ENCODE measurements at regions not wholly inside any gene's neighbourhood (a gene's known extent, or its start where the extent isn't known, plus 50 kb on each side); places are given as distances from the start of the nearest gene placed in this dataset.
"Not testable (repeated sequence)": the region's sequence is repeated elsewhere in the genome, so short reads cannot be mapped to it uniquely, and the experiment has no call there.

GRCh38 chr10:7046615-7047014 is 364.2 kb downstream of the SFMBT2 start:
- intact Hi-C loops (cut with micrococcal nuclease) = no loop called here
- Mint-ChIP-seq H3K4me3 (no peak overlapping the region), H3K27me3 (no peaks in the 10 kb centered on the region), H3K27ac (no peak overlapping the region), H3K4me1 (ENCODE audit: low read depth) (peaks cover 50% of the 10 kb centered on the region), H3K36me3 (ENCODE audit: low read depth) (no peaks in the 10 kb centered on the region), H3K9me3 (peaks cover 26% of the 10 kb centered on the region)

- no peaks in the 10 kb centered on the region for H3K36me3 Mint-ChIP-seq (ENCODE audit: low read depth)
- no peak overlapping the region for H3K27ac Mint-ChIP-seq
- H3K27me3 Mint-ChIP-seq = no peaks in the 10 kb centered on the region
- H3K4me3 Mint-ChIP-seq = no peak overlapping the region
- intact Hi-C loops (cut with micrococcal nuclease) = no loop called here
- peaks cover 50% of the 10 kb centered on the region for H3K4me1 Mint-ChIP-seq (ENCODE audit: low read depth)
- H3K9me3 Mint-ChIP-seq = peaks cover 26% of the 10 kb centered on the region
Observed at GRCh38 chr10:7045891-7046599, 364.8 kb downstream of the SFMBT2 start.

- Mint-ChIP-seq H3K36me3 (ENCODE audit: low read depth) (no peaks in the 10 kb centered on the region), H3K4me3 (no peak overlapping the region), H3K4me1 (ENCODE audit: low read depth) (peaks cover 55% of the 10 kb centered on the region), H3K27me3 (no peaks in the 10 kb centered on the region), H3K9me3 (peaks cover 9% of the 10 kb centered on the region), H3K27ac (no peak overlapping the region)
- intact Hi-C loops (cut with micrococcal nuclease) = no loop called here
Observed at GRCh38 chr10:7043055-7043653, 367.7 kb downstream of the SFMBT2 start.

- H3K4me1 Mint-ChIP-seq (ENCODE audit: low read depth) = peaks cover 60% of the 10 kb centered on the region
- H3K27me3 Mint-ChIP-seq = no peaks in the 10 kb centered on the region
- H3K9me3 Mint-ChIP-seq = peaks cover 4% of the 10 kb centered on the region
- no peak overlapping the region for H3K4me3 Mint-ChIP-seq
- H3K36me3 Mint-ChIP-seq (ENCODE audit: low read depth) = no peaks in the 10 kb centered on the region
- intact Hi-C loops (cut with micrococcal nuclease) = no loop called here
- no peak overlapping the region for H3K27ac Mint-ChIP-seq
Observed at GRCh38 chr10:7042419-7043054, 368.3 kb downstream of the SFMBT2 start.

- H3K27ac Mint-ChIP-seq = no peak overlapping the region
- H3K36me3 Mint-ChIP-seq (ENCODE audit: low read depth) = no peaks in the 10 kb centered on the region
Observed at GRCh38 chr10:7042000-7042399, 368.8 kb downstream of the SFMBT2 start.

GRCh38 chr10:7040681-7041080 is 370.2 kb downstream of the SFMBT2 start:
- H3K4me1 Mint-ChIP-seq (ENCODE audit: low read depth) = peaks cover 56% of the 10 kb centered on the region
- H3K4me3 Mint-ChIP-seq = no peak overlapping the region
- intact Hi-C loops (cut with micrococcal nuclease) = no loop called here
- no peaks in the 10 kb centered on the region for H3K27me3 Mint-ChIP-seq
- H3K27ac Mint-ChIP-seq = no peak overlapping the region
- no peaks in the 10 kb centered on the region for H3K9me3 Mint-ChIP-seq
- H3K36me3 Mint-ChIP-seq (ENCODE audit: low read depth) = no peaks in the 10 kb centered on the region

More at GRCh38 chr10:7042000-7042399, 368.8 kb downstream of the SFMBT2 start:
- Mint-ChIP-seq H3K4me3 (no peak overlapping the region), H3K4me1 (ENCODE audit: low read depth) (peaks cover 61% of the 10 kb centered on the region), H3K27me3 (no peaks in the 10 kb centered on the region), H3K9me3 (no peaks in the 10 kb centered on the region)
- intact Hi-C loops (cut with micrococcal nuclease) = no loop called here

GRCh38 chr10:7039859-7040258 is 371.0 kb downstream of the SFMBT2 start:
- Mint-ChIP-seq H3K4me3 (no peak overlapping the region), H3K27me3 (no peaks in the 10 kb centered on the region), H3K9me3 (no peaks in the 10 kb centered on the region), H3K36me3 (ENCODE audit: low read depth) (no peaks in the 10 kb centered on the region), H3K27ac (no peak overlapping the region), H3K4me1 (ENCODE audit: low read depth) (peaks cover 56% of the 10 kb centered on the region)
- intact Hi-C loops (cut with micrococcal nuclease) = no loop called here

GRCh38 chr10:7038416-7038815 is 372.4 kb downstream of the SFMBT2 start:
- Mint-ChIP-seq H3K27me3 (no peaks in the 10 kb centered on the region), H3K4me3 (no peak overlapping the region), H3K36me3 (ENCODE audit: low read depth) (no peaks in the 10 kb centered on the region), H3K4me1 (ENCODE audit: low read depth) (peaks cover 42% of the 10 kb centered on the region), H3K9me3 (no peaks in the 10 kb centered on the region), H3K27ac (no peak overlapping the region)
- intact Hi-C loops (cut with micrococcal nuclease) = no loop called here

GRCh38 chr10:7037434-7037833 is 373.4 kb downstream of the SFMBT2 start:
- intact Hi-C loops (cut with micrococcal nuclease); H3K4me3 Mint-ChIP-seq; H3K27me3 Mint-ChIP-seq; H3K36me3 Mint-ChIP-seq (ENCODE audit: low read depth); H3K9me3 Mint-ChIP-seq; H3K27ac Mint-ChIP-seq: not testable (repeated sequence)
- peaks cover 33% of the 10 kb centered on the region for H3K4me1 Mint-ChIP-seq (ENCODE audit: low read depth)

GRCh38 chr10:7036951-7037350 is 373.9 kb downstream of the SFMBT2 start:
- Mint-ChIP-seq H3K4me3 (no peak overlapping the region), H3K4me1 (ENCODE audit: low read depth) (peaks cover 29% of the 10 kb centered on the region), H3K36me3 (ENCODE audit: low read depth) (no peaks in the 10 kb centered on the region), H3K27me3 (no peaks in the 10 kb centered on the region), H3K27ac (no peak overlapping the region), H3K9me3 (no peaks in the 10 kb centered on the region)
- intact Hi-C loops (cut with micrococcal nuclease) = no loop called here

GRCh38 chr10:7035126-7035761 is 375.6 kb downstream of the SFMBT2 start:
- intact Hi-C loops (cut with micrococcal nuclease) = no loop called here
- Mint-ChIP-seq H3K4me3 (no peak overlapping the region), H3K4me1 (ENCODE audit: low read depth) (peaks cover 29% of the 10 kb centered on the region), H3K27ac (no peak overlapping the region), H3K9me3 (peaks cover 7% of the 10 kb centered on the region), H3K27me3 (no peaks in the 10 kb centered on the region), H3K36me3 (ENCODE audit: low read depth) (peaks cover 5% of the 10 kb centered on the region)

- peaks cover 38% of the 10 kb centered on the region for H3K4me1 Mint-ChIP-seq (ENCODE audit: low read depth)
- intact Hi-C loops (cut with micrococcal nuclease) = no loop called here
- no peaks in the 10 kb centered on the region for H3K27me3 Mint-ChIP-seq
- no peak overlapping the region for H3K27ac Mint-ChIP-seq
- no peak overlapping the region for H3K4me3 Mint-ChIP-seq
- peaks cover 6% of the 10 kb centered on the region for H3K36me3 Mint-ChIP-seq (ENCODE audit: low read depth)
- H3K9me3 Mint-ChIP-seq = peaks cover 27% of the 10 kb centered on the region
Observed at GRCh38 chr10:7033031-7033430, 377.8 kb downstream of the SFMBT2 start.

GRCh38 chr10:7030134-7030855 is 380.5 kb downstream of the SFMBT2 start:
- Mint-ChIP-seq H3K4me3 (no peak overlapping the region), H3K27ac (no peak overlapping the region), H3K27me3 (no peaks in the 10 kb centered on the region), H3K4me1 (ENCODE audit: low read depth) (peaks cover 32% of the 10 kb centered on the region), H3K9me3 (peaks cover 27% of the 10 kb centered on the region), H3K36me3 (ENCODE audit: low read depth) (peaks cover 6% of the 10 kb centered on the region)
- intact Hi-C loops (cut with micrococcal nuclease) = no loop called here

- Mint-ChIP-seq H3K4me1 (ENCODE audit: low read depth) (peaks cover 32% of the 10 kb centered on the region), H3K27me3 (no peaks in the 10 kb centered on the region), H3K4me3 (no peak overlapping the region), H3K36me3 (ENCODE audit: low read depth) (peaks cover 6% of the 10 kb centered on the region), H3K9me3 (peaks cover 27% of the 10 kb centered on the region), H3K27ac (no peak overlapping the region)
- intact Hi-C loops (cut with micrococcal nuclease) = no loop called here
Observed at GRCh38 chr10:7029672-7030071, 381.2 kb downstream of the SFMBT2 start.

All from dendritic cell treated with granulocyte-macrophage colony-stimulating factor and Interleukin-4, amounts not matched to agents 40 ng/mL and 50 ng/mL, for 4 days (primary cell).